NT2/D1 (cell line): ENCODE measurements at regions not wholly inside any gene's neighbourhood (a gene's known extent, or its start where the extent isn't known, plus 50 kb on each side); places are given as distances from the start of the nearest gene placed in this dataset.

Experiments used
- SUZ12 ChIP-seq: IDR thresholded peaks from 2 replicates; pipeline ENCODE4 v1.6.1; 2011; ENCODE audit not compliant: insufficient read length, insufficient read depth; ENCODE audit errors: extremely low read depth
- YY1 ChIP-seq: IDR thresholded peaks from 2 replicates; pipeline ENCODE4 v1.6.1; 2011; ENCODE audit not compliant: insufficient read length, insufficient read depth
- ZNF274 ChIP-seq: IDR thresholded peaks from 2 replicates; pipeline ENCODE4 v1.6.1; 2011; ENCODE audit warnings: mild to moderate bottlenecking, low read depth, low read length

GRCh38 chr13:75180805-75181455 lies 301.0 kb downstream of the TBC1D4 start:
- TF ChIP-seq SUZ12 (no peak), YY1 (no peak), ZNF274 (no peak)
